ENCODE measurements at regions not wholly inside any gene's neighbourhood (a gene's known extent, or its start where the extent isn't known, plus 50 kb on each side); places are given as distances from the start of the nearest gene placed in this dataset.

DNA sequence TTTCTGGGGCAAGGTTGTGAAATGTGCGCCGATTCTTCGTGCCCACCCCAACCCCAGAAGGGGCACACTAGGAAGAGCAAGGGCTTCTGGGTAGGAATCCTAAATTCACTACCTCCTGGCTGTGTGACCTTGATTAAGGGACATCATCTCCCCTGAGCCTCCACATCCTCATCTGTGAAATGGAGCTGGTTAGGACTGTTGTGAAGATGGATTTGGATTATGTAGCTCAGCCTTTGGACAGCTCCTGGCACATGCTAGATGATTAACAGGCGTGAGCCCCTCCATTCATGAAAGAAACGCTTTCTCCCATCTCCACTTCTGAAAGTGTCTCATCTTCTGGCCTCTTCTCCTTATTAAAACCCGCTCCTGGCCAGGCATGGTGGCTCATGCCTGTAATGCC lies 65.3 kb upstream of the TMEM97 start:
- Histone ChIP-seq H3K9me3 (ENCODE audit: low read depth) (no peaks in the 10 kb centered on the region), H3K27ac (no peak overlapping the region), H4K20me1 (ENCODE audit: low read depth) (no peaks in the 10 kb centered on the region), H3K79me2 (ENCODE audit: low read depth) (no peaks in the 10 kb centered on the region), H3K4me2 (no peak overlapping the region), H2AFZ (replicated peaks) (no peak overlapping the region), H3K9ac (no peak overlapping the region), H3K27me3 (no peaks in the 10 kb centered on the region), H3K36me3 (no peaks in the 10 kb centered on the region), H3K4me1 (no peaks in the 10 kb centered on the region), H3F3A (ENCODE audit: low read depth) (peaks cover 10% of the 10 kb centered on the region), H3K4me3 (no peak overlapping the region)
- Mint-ChIP-seq H3K27ac (no peak overlapping the region), H3K4me1 (peaks cover 4% of the 10 kb centered on the region), H3K36me3 (no peaks in the 10 kb centered on the region), H3K4me3 (no peak overlapping the region), H3K27me3 (ENCODE audit: insufficient read depth, low read depth) (peaks cover 19% of the 10 kb centered on the region), H3K9me3 (no peaks in the 10 kb centered on the region)
- no peak for DNase-seq (ENCODE audit: low spot score)
- TF ChIP-seq EZH2phosphoT487 (IDR thresholded peaks at IDR 0.05) (no peak), EZH2 (IDR thresholded peaks at IDR 0.05) (no peak), CTCF (IDR thresholded peaks at IDR 0.05) (no peak)

- Mint-ChIP-seq H3K4me1 (peaks cover 4% of the 10 kb centered on the region), H3K4me3 (no peak overlapping the region), H3K27me3 (ENCODE audit: insufficient read depth, low read depth) (peaks cover 15% of the 10 kb centered on the region), H3K9me3 (no peaks in the 10 kb centered on the region), H3K27ac (no peak overlapping the region), H3K36me3 (no peaks in the 10 kb centered on the region)
- Histone ChIP-seq H3K27me3 (no peaks in the 10 kb centered on the region), H2AFZ (replicated peaks) (no peak overlapping the region), H3K36me3 (no peaks in the 10 kb centered on the region), H3K4me3 (no peak overlapping the region), H3K4me1 (no peaks in the 10 kb centered on the region), H3K4me2 (no peak overlapping the region), H3K79me2 (ENCODE audit: low read depth) (no peaks in the 10 kb centered on the region), H3K9ac (no peak overlapping the region), H3K27ac (no peak overlapping the region), H4K20me1 (ENCODE audit: low read depth) (no peaks in the 10 kb centered on the region), H3F3A (ENCODE audit: low read depth) (peaks cover 10% of the 10 kb centered on the region), H3K9me3 (ENCODE audit: low read depth) (no peaks in the 10 kb centered on the region)
- TF ChIP-seq EZH2 (IDR thresholded peaks at IDR 0.05) (no peak), EZH2phosphoT487 (IDR thresholded peaks at IDR 0.05) (no peak), CTCF (IDR thresholded peaks at IDR 0.05) (no peak)
- no peak for DNase-seq (ENCODE audit: low spot score)
These were observed 63.4 kb upstream of the TMEM97 start for GRCh38 chr17:28255616-28256015.

GRCh38 chr17:28256370-28256769 lies 62.6 kb upstream of the TMEM97 start:
- peaks cover 14% of the 10 kb centered on the region for H3K27me3 Mint-ChIP-seq (ENCODE audit: insufficient read depth, low read depth)
- no peak overlapping the region for H3K9ac ChIP-seq
- DNase-seq (ENCODE audit: low spot score): no peak
- H3K9me3 ChIP-seq (ENCODE audit: low read depth): no peaks in the 10 kb centered on the region
- no peak for TF ChIP-seq CTCF (IDR thresholded peaks at IDR 0.05)
- no peak for TF ChIP-seq EZH2phosphoT487 (IDR thresholded peaks at IDR 0.05)
- no peak for TF ChIP-seq EZH2 (IDR thresholded peaks at IDR 0.05)
- H2AFZ ChIP-seq (replicated peaks): no peak overlapping the region
- H3K79me2 ChIP-seq (ENCODE audit: low read depth): no peaks in the 10 kb centered on the region
- H3K27ac ChIP-seq: no peak overlapping the region
- H3K4me3 ChIP-seq: no peak overlapping the region
- H3K27ac Mint-ChIP-seq: no peak overlapping the region
- no peaks in the 10 kb centered on the region for H4K20me1 ChIP-seq (ENCODE audit: low read depth)
- H3K9me3 Mint-ChIP-seq: no peaks in the 10 kb centered on the region
- no peaks in the 10 kb centered on the region for H3K36me3 Mint-ChIP-seq
- H3K4me2 ChIP-seq: no peak overlapping the region
- H3K4me1 Mint-ChIP-seq: peaks cover 4% of the 10 kb centered on the region
- no peak overlapping the region for H3K4me3 Mint-ChIP-seq
- no peaks in the 10 kb centered on the region for H3K36me3 ChIP-seq
- no peaks in the 10 kb centered on the region for H3K27me3 ChIP-seq
- H3K4me1 ChIP-seq: no peaks in the 10 kb centered on the region
- peaks cover 8% of the 10 kb centered on the region for H3F3A ChIP-seq (ENCODE audit: low read depth)

Data from neural progenitor cell (in vitro differentiated cells).